ENCODE measurements at regions not wholly inside any gene's neighbourhood (a gene's known extent, or its start where the extent isn't known, plus 50 kb on each side); places are given as distances from the start of the nearest gene placed in this dataset.

DNA sequence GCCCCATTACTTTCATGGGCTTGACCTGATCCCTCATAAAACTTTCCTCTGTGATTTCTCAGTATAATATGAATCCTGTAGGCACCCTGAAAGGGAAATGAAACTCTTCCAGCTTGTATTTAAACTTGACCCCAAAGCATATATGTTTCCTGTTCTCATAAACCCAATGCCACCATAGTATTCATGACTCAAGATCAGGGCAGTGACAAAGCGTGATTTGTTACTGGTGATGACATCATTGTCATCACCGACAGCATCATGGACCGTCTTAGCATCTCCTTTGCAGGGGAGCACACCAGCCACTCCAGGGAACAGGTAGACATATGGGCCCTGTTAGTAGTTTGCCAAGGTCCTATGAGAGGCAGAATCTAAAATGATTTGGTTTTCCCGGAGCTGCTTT is 741.2 kb downstream of the NR2F2 start:
- Mint-ChIP-seq H3K4me3 (ENCODE audit: unreplicated experiment) (no peak overlapping the region), H3K27me3 (ENCODE audit: insufficient read depth, unreplicated experiment) (peaks cover 7% of the 10 kb centered on the region), H3K9me3 (ENCODE audit: unreplicated experiment) (no peaks in the 10 kb centered on the region), H3K27ac (ENCODE audit: unreplicated experiment) (no peak overlapping the region), H3K4me1 (ENCODE audit: low read depth, unreplicated experiment) (no peaks in the 10 kb centered on the region), H3K36me3 (ENCODE audit: insufficient read depth, unreplicated experiment) (no peaks in the 10 kb centered on the region)
- no peaks in the 10 kb centered on the region for H3K36me3 ChIP-seq (ENCODE audit: control insufficient read depth, insufficient read depth, low read length)
- H3K27me3 ChIP-seq (replicated peaks; ENCODE audit: control insufficient read depth, insufficient read depth, low read length), result no peaks in the 10 kb centered on the region
- H3K4me1 ChIP-seq, result no peaks in the 10 kb centered on the region
- no peak for DNase-seq
- H3K9me3 ChIP-seq, result no peaks in the 10 kb centered on the region
- no peak overlapping the region for H3K4me3 ChIP-seq (ENCODE audit: low read depth, low read length)
- CTCF ChIA-PET, result no interaction called here
- POLR2A ChIA-PET, result no interaction called here
- intact Hi-C loops (cut with micrococcal nuclease; ENCODE audit: unreplicated experiment), result no loop called here
- BruUV-seq (replicated peaks), result no TSS peak
- TF ChIP-seq, protein P1, sequence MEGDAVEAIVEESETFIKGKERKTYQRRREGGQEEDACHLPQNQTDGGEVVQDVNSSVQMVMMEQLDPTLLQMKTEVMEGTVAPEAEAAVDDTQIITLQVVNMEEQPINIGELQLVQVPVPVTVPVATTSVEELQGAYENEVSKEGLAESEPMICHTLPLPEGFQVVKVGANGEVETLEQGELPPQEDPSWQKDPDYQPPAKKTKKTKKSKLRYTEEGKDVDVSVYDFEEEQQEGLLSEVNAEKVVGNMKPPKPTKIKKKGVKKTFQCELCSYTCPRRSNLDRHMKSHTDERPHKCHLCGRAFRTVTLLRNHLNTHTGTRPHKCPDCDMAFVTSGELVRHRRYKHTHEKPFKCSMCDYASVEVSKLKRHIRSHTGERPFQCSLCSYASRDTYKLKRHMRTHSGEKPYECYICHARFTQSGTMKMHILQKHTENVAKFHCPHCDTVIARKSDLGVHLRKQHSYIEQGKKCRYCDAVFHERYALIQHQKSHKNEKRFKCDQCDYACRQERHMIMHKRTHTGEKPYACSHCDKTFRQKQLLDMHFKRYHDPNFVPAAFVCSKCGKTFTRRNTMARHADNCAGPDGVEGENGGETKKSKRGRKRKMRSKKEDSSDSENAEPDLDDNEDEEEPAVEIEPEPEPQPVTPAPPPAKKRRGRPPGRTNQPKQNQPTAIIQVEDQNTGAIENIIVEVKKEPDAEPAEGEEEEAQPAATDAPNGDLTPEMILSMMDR (IDR thresholded peaks at IDR 0.05; ENCODE audit: insufficient read depth in 1 of 2, low read depth in 1 of 2, low read length in 1 of 2, severe bottlenecking in 1 of 2, unreplicated experiment in 1 of 2), result no peak

DNA sequence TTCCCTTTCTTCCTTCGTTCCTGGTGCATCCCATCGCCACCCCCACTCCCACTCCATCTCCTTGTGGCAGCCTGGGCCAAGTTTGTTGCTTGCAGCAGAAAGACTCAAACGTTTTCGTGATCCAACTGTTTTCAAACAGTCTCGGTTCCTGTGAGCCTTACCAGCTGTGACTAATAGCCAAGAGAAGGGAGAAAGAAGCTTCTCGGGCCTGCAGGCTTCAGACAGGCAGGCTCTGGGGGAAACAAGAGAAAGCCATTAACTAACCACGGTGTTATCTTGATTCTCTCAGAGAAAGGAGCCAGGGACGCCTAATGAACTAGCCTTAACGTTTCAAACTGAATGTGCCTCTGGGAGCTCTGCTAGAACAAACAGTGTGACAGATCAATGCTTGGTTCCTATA is 742.0 kb downstream of the NR2F2 start:
- no peaks in the 10 kb centered on the region for H3K27me3 ChIP-seq (replicated peaks; ENCODE audit: control insufficient read depth, insufficient read depth, low read length)
- Mint-ChIP-seq H3K4me1 (ENCODE audit: low read depth, unreplicated experiment) (no peaks in the 10 kb centered on the region), H3K27me3 (ENCODE audit: insufficient read depth, unreplicated experiment) (peaks cover 7% of the 10 kb centered on the region), H3K4me3 (ENCODE audit: unreplicated experiment) (no peak overlapping the region), H3K9me3 (ENCODE audit: unreplicated experiment) (no peaks in the 10 kb centered on the region), H3K27ac (ENCODE audit: unreplicated experiment) (no peak overlapping the region), H3K36me3 (ENCODE audit: insufficient read depth, unreplicated experiment) (no peaks in the 10 kb centered on the region)
- no peak overlapping the region for H3K4me3 ChIP-seq (ENCODE audit: low read depth, low read length)
- intact Hi-C loops (cut with micrococcal nuclease; ENCODE audit: unreplicated experiment), result no loop called here
- H3K4me1 ChIP-seq, result no peaks in the 10 kb centered on the region
- no peaks in the 10 kb centered on the region for H3K9me3 ChIP-seq
- no TSS peak for BruUV-seq (replicated peaks)
- POLR2A ChIA-PET, result no interaction called here
- CTCF ChIA-PET, result no interaction called here
- DNase-seq, result no peak
- H3K36me3 ChIP-seq (ENCODE audit: control insufficient read depth, insufficient read depth, low read length), result no peaks in the 10 kb centered on the region
- TF ChIP-seq, protein P1 (IDR thresholded peaks at IDR 0.05; ENCODE audit: insufficient read depth in 1 of 2, low read depth in 1 of 2, low read length in 1 of 2, severe bottlenecking in 1 of 2, unreplicated experiment in 1 of 2), result no peak

DNA sequence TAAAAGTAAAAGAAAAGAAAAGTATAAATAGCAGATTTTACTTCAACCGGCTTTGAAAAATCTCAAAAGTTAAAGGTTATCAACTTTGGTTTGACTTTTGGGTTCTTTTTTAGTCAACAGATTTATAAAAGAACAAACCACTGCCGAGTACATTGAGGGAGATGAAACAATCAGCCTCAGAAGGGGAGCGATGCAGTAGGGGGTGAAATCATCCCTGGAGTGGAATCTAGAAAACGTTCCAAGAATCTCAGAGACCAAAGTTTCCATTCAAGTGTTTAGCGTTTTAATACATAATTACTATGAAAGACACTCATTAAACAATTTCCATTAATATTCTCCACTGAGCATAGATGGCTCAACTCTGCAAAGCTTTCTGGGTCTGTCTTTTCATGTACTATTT is 745.5 kb downstream of the NR2F2 start:
- no peaks in the 10 kb centered on the region for H3K9me3 ChIP-seq
- Mint-ChIP-seq H3K9me3 (ENCODE audit: unreplicated experiment) (no peaks in the 10 kb centered on the region), H3K36me3 (ENCODE audit: insufficient read depth, unreplicated experiment) (no peaks in the 10 kb centered on the region), H3K27ac (ENCODE audit: unreplicated experiment) (no peak overlapping the region), H3K4me3 (ENCODE audit: unreplicated experiment) (no peak overlapping the region), H3K27me3 (ENCODE audit: insufficient read depth, unreplicated experiment) (no peaks in the 10 kb centered on the region), H3K4me1 (ENCODE audit: low read depth, unreplicated experiment) (no peaks in the 10 kb centered on the region)
- intact Hi-C loops (cut with micrococcal nuclease; ENCODE audit: unreplicated experiment), result no loop called here
- BruUV-seq (replicated peaks), result no TSS peak
- H3K36me3 ChIP-seq (ENCODE audit: control insufficient read depth, insufficient read depth, low read length), result no peaks in the 10 kb centered on the region
- no peaks in the 10 kb centered on the region for H3K4me1 ChIP-seq
- no peaks in the 10 kb centered on the region for H3K27me3 ChIP-seq (replicated peaks; ENCODE audit: control insufficient read depth, insufficient read depth, low read length)
- DNase-seq, result no peak
- ChIA-PET CTCF (no interaction called here), POLR2A (no interaction called here)
- H3K4me3 ChIP-seq (ENCODE audit: low read depth, low read length), result no peak overlapping the region
- TF ChIP-seq, protein P1 (IDR thresholded peaks at IDR 0.05; ENCODE audit: insufficient read depth in 1 of 2, low read depth in 1 of 2, low read length in 1 of 2, severe bottlenecking in 1 of 2, unreplicated experiment in 1 of 2), result no peak
